ENCODE measurements at regions not wholly inside any gene's neighbourhood (a gene's known extent, or its start where the extent isn't known, plus 50 kb on each side); places are given as distances from the start of the nearest gene placed in this dataset.

- Histone ChIP-seq H3K79me2 (ENCODE audit: control insufficient read depth, low read length) (no peaks in the 10 kb centered on the region), H3K4me1 (ENCODE audit: control insufficient read depth, low read length) (no peaks in the 10 kb centered on the region), H3F3A (ENCODE audit: control insufficient read depth, insufficient read depth) (no peaks in the 10 kb centered on the region), H3K4me3 (ENCODE audit: low read length) (no peak overlapping the region), H3K9me3 (ENCODE audit: control insufficient read depth, insufficient read depth, low read length) (no peaks in the 10 kb centered on the region), H4K20me1 (ENCODE audit: control insufficient read depth, insufficient read depth, low read depth, low read length) (no peaks in the 10 kb centered on the region), H3K4me2 (ENCODE audit: low read length) (no peak overlapping the region), H3K27ac (ENCODE audit: low read depth, low read length) (no peak overlapping the region), H3K9me2 (replicated peaks; ENCODE audit: control insufficient read depth, low read length) (no peaks in the 10 kb centered on the region), H3K27me3 (ENCODE audit: control insufficient read depth, low read length) (peaks cover 13% of the 10 kb centered on the region; the same call in 1 of the 2 replicates), H3K36me3 (ENCODE audit: control insufficient read depth, low read length) (no peaks in the 10 kb centered on the region)
- TF ChIP-seq EZH2phosphoT487 (IDR thresholded peaks at IDR 0.05; ENCODE audit: borderline replicate concordance, low read length) (no peak), CTCF (IDR thresholded peaks at IDR 0.05; ENCODE audit: low read depth, low read length, poor library complexity, severe bottlenecking) (no peak)
Measured at GRCh38 chr20:47865451-47865850, 80.2 kb upstream of the SULF2 start.

GRCh38 chr20:47863981-47864380, 78.7 kb upstream of the SULF2 start:
- Histone ChIP-seq H3K9me2 (replicated peaks; ENCODE audit: control insufficient read depth, low read length) (no peaks in the 10 kb centered on the region), H3K4me2 (ENCODE audit: low read length) (no peak overlapping the region), H4K20me1 (ENCODE audit: control insufficient read depth, insufficient read depth, low read depth, low read length) (no peaks in the 10 kb centered on the region), H3F3A (ENCODE audit: control insufficient read depth, insufficient read depth) (no peaks in the 10 kb centered on the region), H3K4me3 (ENCODE audit: low read length) (no peak overlapping the region), H3K9me3 (ENCODE audit: control insufficient read depth, insufficient read depth, low read length) (no peaks in the 10 kb centered on the region), H3K79me2 (ENCODE audit: control insufficient read depth, low read length) (no peaks in the 10 kb centered on the region), H3K4me1 (ENCODE audit: control insufficient read depth, low read length) (no peaks in the 10 kb centered on the region), H3K27ac (ENCODE audit: low read depth, low read length) (no peak overlapping the region), H3K27me3 (ENCODE audit: control insufficient read depth, low read length) (peaks cover 13% of the 10 kb centered on the region; the same call in 1 of the 2 replicates), H3K36me3 (ENCODE audit: control insufficient read depth, low read length) (no peaks in the 10 kb centered on the region)
- TF ChIP-seq CTCF (IDR thresholded peaks at IDR 0.05; ENCODE audit: low read depth, low read length, poor library complexity, severe bottlenecking) = no peak
- no peak for TF ChIP-seq EZH2phosphoT487 (IDR thresholded peaks at IDR 0.05; ENCODE audit: borderline replicate concordance, low read length)

GRCh38 chr20:47863315-47863965, 78.2 kb upstream of the SULF2 start:
- no peak overlapping the region for H3K27ac ChIP-seq (ENCODE audit: low read depth, low read length)
- TF ChIP-seq CTCF (IDR thresholded peaks at IDR 0.05; ENCODE audit: low read depth, low read length, poor library complexity, severe bottlenecking) (no peak), EZH2phosphoT487 (IDR thresholded peaks at IDR 0.05; ENCODE audit: borderline replicate concordance, low read length) (no peak)
- no peaks in the 10 kb centered on the region for H4K20me1 ChIP-seq (ENCODE audit: control insufficient read depth, insufficient read depth, low read depth, low read length)
- no peaks in the 10 kb centered on the region for H3K36me3 ChIP-seq (ENCODE audit: control insufficient read depth, low read length)
- H3K4me2 ChIP-seq (ENCODE audit: low read length) = no peak overlapping the region
- H3K9me3 ChIP-seq (ENCODE audit: control insufficient read depth, insufficient read depth, low read length) = no peaks in the 10 kb centered on the region
- no peaks in the 10 kb centered on the region for H3K79me2 ChIP-seq (ENCODE audit: control insufficient read depth, low read length)
- no peaks in the 10 kb centered on the region for H3F3A ChIP-seq (ENCODE audit: control insufficient read depth, insufficient read depth)
- no peaks in the 10 kb centered on the region for H3K4me1 ChIP-seq (ENCODE audit: control insufficient read depth, low read length)
- no peaks in the 10 kb centered on the region for H3K9me2 ChIP-seq (replicated peaks; ENCODE audit: control insufficient read depth, low read length)
- H3K27me3 ChIP-seq (ENCODE audit: control insufficient read depth, low read length) = peaks cover 16% of the 10 kb centered on the region; the same call in 1 of the 2 replicates
- H3K4me3 ChIP-seq (ENCODE audit: low read length) = no peak overlapping the region
